Upper lobe of left lung (tissue), 4 donors: ENCODE measurements at regions not wholly inside any gene's neighbourhood (a gene's known extent, or its start where the extent isn't known, plus 50 kb on each side); places are given as distances from the start of the nearest gene placed in this dataset.

Source experiments
- CTCF ChIP-seq, 6 experiments: fragments of 450-650 bp in 4 of 6; fragments of 200-600 bp in 2 of 6; sonication (generic) in 2 of 6; IDR thresholded peaks; one replicate each; pipeline ENCODE4 v1.5.1; 2016 to 2019; ENCODE audit warnings: antibody characterized with exemption in 6 of 6
- POLR2A ChIP-seq, 4 donors: fragments of 450-650 bp; IDR thresholded peaks; one replicate each; pipeline ENCODE4 v1.5.1; 2016 to 2017; ENCODE audit warnings: antibody characterized with exemption in 4 of 4, mild to moderate bottlenecking in 2 of 4

- TF ChIP-seq CTCF (IDR thresholded peaks at IDR 0.05) (no peak), POLR2A (IDR thresholded peaks at IDR 0.05) (no peak)
These were observed 249.7 kb upstream of the SYNCRIP start for GRCh38 chr6:85892346-85892745.
